SK-N-SH (cell line): ENCODE measurements at regions not wholly inside any gene's neighbourhood (a gene's known extent, or its start where the extent isn't known, plus 50 kb on each side); places are given as distances from the start of the nearest gene placed in this dataset.

Experiments
- CTCF ChIP-seq: fragments of 200-600 bp; sonication (generic); IDR thresholded peaks from 2 replicates; pipeline ENCODE4 v1.6.1; 2017; ENCODE audit warnings: antibody characterized with exemption, mild to moderate bottlenecking, moderate library complexity
- FOXJ3 ChIP-seq: sonication (generic); formaldehyde crosslinking; IDR thresholded peaks from 2 replicates; pipeline ENCODE4 v1.5.1; 2020; ENCODE audit warnings: mild to moderate bottlenecking, missing genetic modification reagents
- NRF1 ChIP-seq: IDR thresholded peaks from 2 replicates; pipeline ENCODE4 v1.6.1; 2012; ENCODE audit warnings: low read depth, mild to moderate bottlenecking, low read length
- POLR2AphosphoS5 ChIP-seq: IDR thresholded peaks from 2 replicates; pipeline ENCODE4 v1.6.1; 2012; ENCODE audit warnings: low read depth, low read length
- REST ChIP-seq: IDR thresholded peaks from 2 replicates; pipeline ENCODE4 v1.6.1; 2012; ENCODE audit warnings: mild to moderate bottlenecking, low read depth, low read length, moderate library complexity
- USF2 ChIP-seq: fragments of 150-350 bp; IDR thresholded peaks from 2 replicates; pipeline ENCODE4 v1.6.1; 2017; ENCODE audit warnings: antibody characterized with exemption, low read length, low read depth, borderline replicate concordance

- TF ChIP-seq CTCF (no peak), NRF1 (no peak), REST (no peak), POLR2AphosphoS5 (no peak), USF2 (no peak), FOXJ3 (CRISPR knock-in tag) (no peak)
Measured at GRCh38 chr3:152629363-152630122, 205.4 kb upstream of the P2RY1 start.
